Lower lobe of right lung (tissue), 2 donors: ENCODE measurements at regions not wholly inside any gene's neighbourhood (a gene's known extent, or its start where the extent isn't known, plus 50 kb on each side); places are given as distances from the start of the nearest gene placed in this dataset.

ENCODE experiments used
- ATAC-seq, 2 donors: fragments of 200-7000 bp; cut with Tn5 transposase; one replicate each; pipeline ENCODE4 v1.9.1; 2020 to 2022; ENCODE audit warnings: mild to moderate bottlenecking in 2 of 2, moderate library complexity in 2 of 2
- DNase-seq: peaks from one replicate; pipeline ENCODE4 v3.0.0-alpha.2; 2020
- H3K27ac ChIP-seq: fragments of 200-600 bp; one replicate; pipeline ENCODE4 v1.8.0; 2022
- H3K27me3 ChIP-seq: fragments of 200-600 bp; one replicate; pipeline ENCODE4 v1.8.0; 2022; ENCODE audit warnings: low read depth
- H3K36me3 ChIP-seq: fragments of 200-600 bp; one replicate; pipeline ENCODE4 v1.8.0; 2022; ENCODE audit warnings: mild to moderate bottlenecking
- H3K4me1 ChIP-seq: fragments of 200-600 bp; one replicate; pipeline ENCODE4 v1.8.0; 2022
- H3K4me3 ChIP-seq: fragments of 200-600 bp; one replicate; pipeline ENCODE4 v1.8.0; 2022; ENCODE audit warnings: mild to moderate bottlenecking
- H3K9me3 ChIP-seq: fragments of 200-600 bp; one replicate; pipeline ENCODE4 v1.8.0; 2022
- intact Hi-C: fragments of 100-400 bp; cut with DNase I; formaldehyde crosslinking; loops from one replicate; pipeline ENCODE4 v1.11.0; 2022
- TF ChIP-seq, protein P1 (sequence below): fragments of 200-600 bp; IDR thresholded peaks from one replicate; pipeline ENCODE4 v1.8.0; 2022; ENCODE audit warnings: antibody characterized with exemption, mild to moderate bottlenecking
- donor health status: DM: no; HTN: yes; CAD: no; lungs with severe emphysema.

DNA sequence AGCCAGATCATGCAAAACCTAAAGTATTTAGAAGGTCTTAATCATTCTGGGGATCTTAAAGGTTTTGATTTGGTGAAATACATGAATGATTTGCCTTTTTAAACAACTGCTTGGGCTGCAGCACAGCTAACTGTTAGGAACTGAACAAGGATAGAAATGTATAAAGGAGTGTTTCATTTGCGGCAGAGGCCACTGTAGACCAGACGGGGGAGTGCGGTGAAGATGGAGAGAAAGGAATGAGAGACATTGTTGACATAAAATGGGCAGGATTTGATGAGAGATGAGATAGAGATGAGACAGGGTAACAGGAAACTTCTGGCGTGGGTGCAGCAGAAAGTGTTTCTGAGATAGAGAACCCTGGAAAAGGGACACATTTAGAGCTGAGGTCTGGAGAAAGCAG, 308.1 kb downstream of the TMX3 start:
- no peak for ATAC-seq
- no peak for DNase-seq
- TF ChIP-seq, protein P1, sequence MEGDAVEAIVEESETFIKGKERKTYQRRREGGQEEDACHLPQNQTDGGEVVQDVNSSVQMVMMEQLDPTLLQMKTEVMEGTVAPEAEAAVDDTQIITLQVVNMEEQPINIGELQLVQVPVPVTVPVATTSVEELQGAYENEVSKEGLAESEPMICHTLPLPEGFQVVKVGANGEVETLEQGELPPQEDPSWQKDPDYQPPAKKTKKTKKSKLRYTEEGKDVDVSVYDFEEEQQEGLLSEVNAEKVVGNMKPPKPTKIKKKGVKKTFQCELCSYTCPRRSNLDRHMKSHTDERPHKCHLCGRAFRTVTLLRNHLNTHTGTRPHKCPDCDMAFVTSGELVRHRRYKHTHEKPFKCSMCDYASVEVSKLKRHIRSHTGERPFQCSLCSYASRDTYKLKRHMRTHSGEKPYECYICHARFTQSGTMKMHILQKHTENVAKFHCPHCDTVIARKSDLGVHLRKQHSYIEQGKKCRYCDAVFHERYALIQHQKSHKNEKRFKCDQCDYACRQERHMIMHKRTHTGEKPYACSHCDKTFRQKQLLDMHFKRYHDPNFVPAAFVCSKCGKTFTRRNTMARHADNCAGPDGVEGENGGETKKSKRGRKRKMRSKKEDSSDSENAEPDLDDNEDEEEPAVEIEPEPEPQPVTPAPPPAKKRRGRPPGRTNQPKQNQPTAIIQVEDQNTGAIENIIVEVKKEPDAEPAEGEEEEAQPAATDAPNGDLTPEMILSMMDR = no peak
- no peak overlapping the region for H3K4me3 ChIP-seq
- H3K27me3 ChIP-seq = no peaks in the 10 kb centered on the region
- H3K4me1 ChIP-seq = no peaks in the 10 kb centered on the region
- no peaks in the 10 kb centered on the region for H3K9me3 ChIP-seq
- no peaks in the 10 kb centered on the region for H3K36me3 ChIP-seq
- no peak overlapping the region for H3K27ac ChIP-seq
- intact Hi-C loops = no loop called here

DNA sequence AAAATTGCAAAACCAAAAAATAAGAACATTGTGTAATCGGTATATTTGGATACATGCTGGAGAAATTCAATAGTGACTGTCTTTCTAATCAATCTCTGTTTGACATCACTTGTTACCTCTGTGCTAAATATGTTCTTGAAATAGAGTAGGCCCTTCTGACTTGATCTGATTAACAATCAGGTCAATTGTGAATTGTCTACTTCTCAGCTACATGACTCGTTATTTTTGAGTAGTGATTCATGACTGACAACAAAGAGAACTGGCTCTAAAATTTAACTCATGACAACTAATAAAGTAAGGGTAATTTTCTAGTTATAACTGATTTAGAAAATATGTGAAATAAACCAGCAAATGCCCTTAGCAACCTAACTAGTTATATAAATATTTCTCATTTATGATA, 312.1 kb downstream of the TMX3 start:
- intact Hi-C loops = no loop called here
- Histone ChIP-seq H3K36me3 (no peaks in the 10 kb centered on the region), H3K4me3 (no peak overlapping the region), H3K27me3 (no peaks in the 10 kb centered on the region), H3K27ac (no peak overlapping the region), H3K4me1 (no peaks in the 10 kb centered on the region), H3K9me3 (no peaks in the 10 kb centered on the region)
- DNase-seq (no peak), ATAC-seq (no peak)
- TF ChIP-seq, protein P1 = no peak

DNA sequence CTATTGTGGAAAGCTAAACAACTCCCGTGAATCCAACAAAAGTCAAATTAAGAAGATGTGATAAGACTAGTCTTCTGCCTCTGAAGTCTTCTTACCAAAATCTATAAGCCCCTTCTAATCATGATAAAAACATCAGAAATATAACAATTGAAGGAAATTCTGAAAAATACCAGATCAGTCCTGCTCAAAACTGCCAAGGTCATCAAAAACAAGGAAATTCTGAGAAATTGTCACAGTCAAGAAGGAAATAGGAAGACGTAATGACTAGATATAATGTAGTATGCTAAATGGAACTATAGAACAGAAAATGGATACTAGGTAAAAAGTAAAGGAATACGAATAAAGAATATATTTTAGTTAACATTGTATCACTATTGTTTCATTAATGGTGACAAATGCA, 314.0 kb downstream of the TMX3 start:
- H3K4me1 ChIP-seq = no peaks in the 10 kb centered on the region
- no peaks in the 10 kb centered on the region for H3K27me3 ChIP-seq
- H3K4me3 ChIP-seq = no peak overlapping the region
- H3K9me3 ChIP-seq = no peaks in the 10 kb centered on the region
- H3K36me3 ChIP-seq = no peaks in the 10 kb centered on the region
- no peak for ATAC-seq
- intact Hi-C loops = no loop called here
- H3K27ac ChIP-seq = no peak overlapping the region
- DNase-seq = no peak
- TF ChIP-seq, protein P1 = no peak

DNA sequence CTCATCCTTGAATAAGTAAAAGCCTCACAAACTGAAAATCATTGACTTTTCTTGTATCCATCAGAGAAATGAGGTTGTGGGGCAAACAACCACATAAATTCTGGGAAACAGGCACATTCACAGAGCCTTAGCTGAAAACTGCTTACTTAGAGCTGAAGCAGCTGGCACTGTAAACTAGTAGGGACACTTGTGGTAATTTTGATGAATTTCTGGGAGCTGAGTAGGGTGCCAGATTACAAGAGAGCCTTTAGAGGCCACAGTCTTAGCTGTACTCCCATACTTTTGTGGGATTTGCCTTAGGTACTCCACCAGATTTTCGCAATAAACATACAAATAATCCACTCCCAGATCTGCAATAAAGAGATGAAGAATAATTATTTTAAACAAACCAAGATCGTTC, 315.2 kb downstream of the TMX3 start:
- no peaks in the 10 kb centered on the region for H3K9me3 ChIP-seq
- ATAC-seq = no peak
- intact Hi-C loops = no loop called here
- H3K36me3 ChIP-seq = no peaks in the 10 kb centered on the region
- no peak overlapping the region for H3K4me3 ChIP-seq
- no peaks in the 10 kb centered on the region for H3K4me1 ChIP-seq
- TF ChIP-seq, protein P1 = no peak
- H3K27ac ChIP-seq = no peak overlapping the region
- no peaks in the 10 kb centered on the region for H3K27me3 ChIP-seq
- no peak for DNase-seq

DNA sequence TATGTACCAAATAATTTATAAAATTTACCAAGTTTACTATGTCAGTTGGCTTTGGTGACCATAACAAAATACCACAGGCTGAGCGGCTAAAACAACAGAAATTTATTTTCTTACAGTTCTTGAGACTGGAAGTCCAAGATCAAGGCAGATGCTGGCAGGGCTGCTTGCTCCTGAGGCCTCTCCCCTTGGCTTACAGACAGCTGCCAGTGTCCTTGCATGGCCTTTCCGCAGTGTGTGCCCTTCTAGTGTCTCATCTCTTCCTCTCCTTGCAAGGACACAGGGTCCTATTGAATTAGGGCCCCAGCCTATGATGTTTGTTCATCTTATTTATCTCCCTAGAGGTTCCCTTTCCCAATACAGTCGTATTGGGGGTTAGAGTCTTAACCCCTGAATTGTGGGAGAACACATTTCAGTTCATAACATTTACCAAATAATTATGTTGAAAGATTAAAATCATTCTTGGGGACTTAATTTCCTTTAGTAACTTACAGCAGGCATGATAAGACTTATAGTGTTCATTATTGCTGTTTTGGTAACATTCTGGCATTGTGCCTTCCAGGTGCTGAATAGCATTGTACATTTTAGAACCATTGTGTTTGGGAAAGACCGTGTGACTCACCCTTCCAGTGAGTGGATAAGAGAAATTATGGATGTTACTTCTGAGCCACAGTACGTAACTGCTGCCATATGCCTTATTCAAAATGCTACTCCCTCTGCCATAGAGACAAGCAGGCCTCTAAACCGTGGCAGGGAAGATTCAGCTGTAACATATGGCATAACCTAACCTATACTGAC, 317.5 kb downstream of the TMX3 start:
- H3K36me3 ChIP-seq = no peaks in the 10 kb centered on the region
- TF ChIP-seq, protein P1 = no peak
- no peaks in the 10 kb centered on the region for H3K9me3 ChIP-seq
- H3K4me3 ChIP-seq = no peak overlapping the region
- no peak for DNase-seq
- intact Hi-C loops = no loop called here
- H3K27me3 ChIP-seq = no peaks in the 10 kb centered on the region
- no peak for ATAC-seq
- H3K4me1 ChIP-seq = no peaks in the 10 kb centered on the region
- H3K27ac ChIP-seq = no peak overlapping the region
